HG02798 (cell line): ENCODE measurements at regions not wholly inside any gene's neighbourhood (a gene's known extent, or its start where the extent isn't known, plus 50 kb on each side); places are given as distances from the start of the nearest gene placed in this dataset.

Source experiments
- ATAC-seq: cut with Tn5 transposase; IDR thresholded peaks from one replicate; pipeline ENCODE4 v1.9.1; 2021; ENCODE audit warnings: mild to moderate bottlenecking; ENCODE audit not compliant: unreplicated experiment, poor library complexity

- no peak for ATAC-seq
Measured at GRCh38 chr2:128379021-128380015, 60.6 kb upstream of the HS6ST1 start.

GRCh38 chr2:128380061-128380889, 61.6 kb upstream of the HS6ST1 start:
- ATAC-seq = no peak

- no peak for ATAC-seq
Measured at GRCh38 chr2:128380961-128381938, 62.6 kb upstream of the HS6ST1 start.

GRCh38 chr2:128384446-128384845, 65.8 kb upstream of the HS6ST1 start:
- no peak for ATAC-seq

GRCh38 chr2:128384956-128385355, 66.3 kb upstream of the HS6ST1 start:
- ATAC-seq = no peak

- ATAC-seq = no peak
Measured at GRCh38 chr2:128385365-128385764, 66.7 kb upstream of the HS6ST1 start.

GRCh38 chr2:128386066-128386465, 67.4 kb upstream of the HS6ST1 start:
- ATAC-seq = no peak

GRCh38 chr2:128388499-128388941, 69.9 kb upstream of the HS6ST1 start:
- no peak for ATAC-seq

GRCh38 chr2:128389388-128390086, 70.9 kb upstream of the HS6ST1 start:
- no peak for ATAC-seq

- ATAC-seq = no peak
Measured at GRCh38 chr2:128390256-128390990, 71.8 kb upstream of the HS6ST1 start.

- no peak for ATAC-seq
Measured at GRCh38 chr2:128390991-128391630, 72.4 kb upstream of the HS6ST1 start.

- no peak for ATAC-seq
Measured at GRCh38 chr2:128391679-128392078, 73.0 kb upstream of the HS6ST1 start.

GRCh38 chr2:128392207-128392606, 73.5 kb upstream of the HS6ST1 start:
- ATAC-seq = no peak

- no peak for ATAC-seq
Measured at GRCh38 chr2:128394007-128394730, 75.5 kb upstream of the HS6ST1 start.

- no peak for ATAC-seq
Measured at GRCh38 chr2:128395196-128395595, 76.5 kb upstream of the HS6ST1 start.

GRCh38 chr2:128395640-128396499, 77.2 kb upstream of the HS6ST1 start:
- ATAC-seq = no peak

- no peak for ATAC-seq
Measured at GRCh38 chr2:128396500-128396891, 77.8 kb upstream of the HS6ST1 start.
